ENCODE measurements at regions not wholly inside any gene's neighbourhood (a gene's known extent, or its start where the extent isn't known, plus 50 kb on each side); places are given as distances from the start of the nearest gene placed in this dataset.

GRCh38 chr6:6712449-6713403 is 124.2 kb downstream of the LY86 start (continued):
- TF ChIP-seq MGA (IDR thresholded peaks at IDR 0.05) (peak; percentile 31; the same call in 1 of the 2 replicates), BRD4 (IDR thresholded peaks at IDR 0.05) (no peak), PHF20 (IDR thresholded peaks at IDR 0.05; ENCODE audit: partially characterized antibody) (peak; percentile 15), ZNF436 (CRISPR knock-in tag; IDR thresholded peaks at IDR 0.05) (no peak), E2F6 (IDR thresholded peaks at IDR 0.05; ENCODE audit: borderline replicate concordance in 1 of 2, extremely low read depth in 1 of 2, insufficient read depth in 1 of 2, insufficient read length in 1 of 2, low read depth in 1 of 2, low read length in 1 of 2, poor library complexity in 1 of 2, severe bottlenecking in 1 of 2) (peak in 1 of 2 experiments; percentile 24), ZNF165 (CRISPR knock-in tag; IDR thresholded peaks at IDR 0.05; ENCODE audit: borderline replicate concordance) (no peak), BCOR (IDR thresholded peaks at IDR 0.05) (0 out of 2 replicates have a peak, but pooled peaks have one; percentile 36), RBM39 (optimal IDR thresholded peaks at IDR 0.05; ENCODE audit: low read depth, low read length) (no peak), ZNF644 (tag; IDR thresholded peaks at IDR 0.05; ENCODE audit: low read depth) (0 out of 2 replicates have a peak, but pooled peaks have one; percentile 35), ZNF384 (IDR thresholded peaks at IDR 0.05; ENCODE audit: low read depth, low read length) (no peak), CXXC5 (CRISPR knock-in tag; IDR thresholded peaks at IDR 0.05) (peak; percentile 53), NELFE (IDR thresholded peaks at IDR 0.05; ENCODE audit: insufficient read depth, insufficient read length) (no peak), MTA3 (IDR thresholded peaks at IDR 0.05; ENCODE audit: borderline replicate concordance) (peak; percentile 60; the same call in 1 of the 2 replicates), BRCA1 (IDR thresholded peaks at IDR 0.05) (no peak), BRCA1 (CRISPR knock-in tag; IDR thresholded peaks at IDR 0.05) (no peak), SMARCC2 (IDR thresholded peaks at IDR 0.05; ENCODE audit: low read depth) (no peak; the same call in 1 of the 2 replicates)

Data from K562 (cell line).